ENCODE measurements at regions not wholly inside any gene's neighbourhood (a gene's known extent, or its start where the extent isn't known, plus 50 kb on each side); places are given as distances from the start of the nearest gene placed in this dataset.

DNA sequence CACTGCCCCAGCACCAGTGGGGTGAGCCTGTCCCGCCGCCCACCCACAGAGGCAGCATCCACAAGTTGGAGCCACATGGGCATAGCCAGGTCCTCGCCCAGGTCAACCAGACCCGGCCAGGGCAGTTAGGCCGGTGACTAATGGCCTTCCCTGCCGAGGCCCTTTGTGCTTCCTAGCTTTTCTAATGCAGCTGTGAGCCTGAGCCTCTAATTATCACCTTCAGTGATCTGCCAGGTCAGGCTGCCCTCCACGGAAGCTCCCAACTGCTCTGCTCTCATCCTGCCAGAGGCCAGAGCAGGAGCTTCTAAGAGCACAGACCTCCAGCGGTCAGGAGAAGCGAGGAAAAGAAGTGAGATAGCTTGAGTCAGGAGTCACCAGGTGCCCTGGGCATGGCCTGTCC is 87.1 kb upstream of the PPP1R26 start:
- TF ChIP-seq, protein P1, sequence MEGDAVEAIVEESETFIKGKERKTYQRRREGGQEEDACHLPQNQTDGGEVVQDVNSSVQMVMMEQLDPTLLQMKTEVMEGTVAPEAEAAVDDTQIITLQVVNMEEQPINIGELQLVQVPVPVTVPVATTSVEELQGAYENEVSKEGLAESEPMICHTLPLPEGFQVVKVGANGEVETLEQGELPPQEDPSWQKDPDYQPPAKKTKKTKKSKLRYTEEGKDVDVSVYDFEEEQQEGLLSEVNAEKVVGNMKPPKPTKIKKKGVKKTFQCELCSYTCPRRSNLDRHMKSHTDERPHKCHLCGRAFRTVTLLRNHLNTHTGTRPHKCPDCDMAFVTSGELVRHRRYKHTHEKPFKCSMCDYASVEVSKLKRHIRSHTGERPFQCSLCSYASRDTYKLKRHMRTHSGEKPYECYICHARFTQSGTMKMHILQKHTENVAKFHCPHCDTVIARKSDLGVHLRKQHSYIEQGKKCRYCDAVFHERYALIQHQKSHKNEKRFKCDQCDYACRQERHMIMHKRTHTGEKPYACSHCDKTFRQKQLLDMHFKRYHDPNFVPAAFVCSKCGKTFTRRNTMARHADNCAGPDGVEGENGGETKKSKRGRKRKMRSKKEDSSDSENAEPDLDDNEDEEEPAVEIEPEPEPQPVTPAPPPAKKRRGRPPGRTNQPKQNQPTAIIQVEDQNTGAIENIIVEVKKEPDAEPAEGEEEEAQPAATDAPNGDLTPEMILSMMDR (IDR thresholded peaks at IDR 0.05) = no peak
- no peak for TF ChIP-seq EP300 (IDR thresholded peaks at IDR 0.05)
- no peak for TF ChIP-seq POLR2AphosphoS5 (IDR thresholded peaks at IDR 0.05)
- TF ChIP-seq POLR2A (IDR thresholded peaks at IDR 0.05) = no peak
